ENCODE measurements at regions not wholly inside any gene's neighbourhood (a gene's known extent, or its start where the extent isn't known, plus 50 kb on each side); places are given as distances from the start of the nearest gene placed in this dataset.
"Not testable (repeated sequence)": the region's sequence is repeated elsewhere in the genome, so short reads cannot be mapped to it uniquely, and the experiment has no call there.

GRCh38 chr11:23391031-23391430, 530.8 kb upstream of the CCDC179 start:
- DNase-seq = no peak

DNA sequence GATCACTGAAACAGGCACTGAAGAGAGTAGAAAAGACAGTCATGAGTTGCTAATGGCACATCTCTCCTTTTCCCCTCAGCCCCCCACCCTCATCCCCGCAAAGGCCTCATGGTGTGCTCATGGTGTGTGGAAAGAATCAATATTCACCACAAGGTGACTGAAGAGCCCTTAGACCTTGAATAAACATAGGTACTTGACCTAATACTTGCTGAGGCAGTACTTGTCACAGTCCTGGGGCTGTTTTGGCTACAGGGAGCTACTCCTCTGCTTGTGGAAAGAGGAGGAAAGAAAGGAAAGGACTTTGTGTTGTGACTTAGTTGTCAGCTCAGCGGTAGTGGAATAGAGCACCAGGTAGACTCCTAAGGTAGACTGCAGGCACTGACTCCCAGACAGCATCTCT, 537.8 kb upstream of the CCDC179 start:
- no peak for DNase-seq

GRCh38 chr11:23399995-23400394, 539.7 kb upstream of the CCDC179 start:
- no peak for DNase-seq

DNA sequence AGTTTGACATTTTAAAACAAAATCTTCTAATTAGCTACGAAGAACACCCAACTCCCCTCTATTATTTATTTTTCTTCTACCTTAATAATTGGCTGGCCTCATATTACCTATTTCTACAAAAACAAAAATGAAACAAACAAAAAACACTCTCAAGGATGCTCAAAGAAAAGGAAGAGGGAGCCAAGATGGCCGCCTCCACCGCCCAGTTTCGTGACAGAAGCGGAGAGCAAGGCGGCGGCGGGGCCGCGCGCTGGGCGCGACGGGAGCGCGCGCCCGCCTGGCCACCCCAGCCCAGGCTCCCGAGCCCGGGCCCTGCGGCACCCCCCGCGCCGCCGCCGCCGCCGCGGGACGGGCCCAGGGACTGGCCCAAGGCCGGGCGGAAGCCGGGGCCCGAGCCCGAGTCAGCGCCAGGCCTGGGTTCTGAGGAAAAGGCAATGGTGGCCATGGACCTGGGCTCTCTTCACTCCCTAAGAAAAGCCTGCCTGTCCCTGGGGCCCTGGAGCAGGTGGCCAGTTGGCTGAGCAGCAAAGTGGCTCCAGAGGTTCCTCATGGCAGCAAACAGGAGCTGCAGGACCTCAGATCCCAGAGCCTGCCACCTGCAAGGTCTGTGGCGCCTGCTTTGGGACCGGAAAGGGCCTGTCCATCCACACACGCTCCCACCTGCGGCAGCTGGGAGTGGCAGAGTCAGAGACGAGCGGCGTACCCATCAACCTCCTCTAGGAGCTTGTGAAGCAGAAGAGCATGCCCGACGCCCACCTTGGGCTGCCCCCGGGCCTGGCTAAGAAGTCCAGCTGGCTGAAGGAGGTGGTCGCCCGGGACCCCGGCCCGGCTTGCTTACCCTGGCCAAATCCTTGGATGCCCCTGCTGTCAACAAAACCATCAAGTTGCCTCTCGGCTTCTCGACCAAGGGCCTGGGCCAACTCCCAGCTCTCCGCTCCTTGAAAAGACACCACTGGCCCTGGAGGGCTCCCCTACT, 543.2 kb upstream of the CCDC179 start:
- DNase-seq = no peak

GRCh38 chr11:23404225-23405160, 544.2 kb upstream of the CCDC179 start:
- no peak for DNase-seq

- no peak for DNase-seq
Measured at GRCh38 chr11:23405350-23405937, 545.2 kb upstream of the CCDC179 start.

- DNase-seq = no peak
Measured at GRCh38 chr11:23406131-23406819, 546.0 kb upstream of the CCDC179 start.

GRCh38 chr11:23413057-23413456, 552.8 kb upstream of the CCDC179 start:
- no peak for DNase-seq

GRCh38 chr11:23423104-23423503, 562.8 kb upstream of the CCDC179 start:
- DNase-seq = no peak

- no peak for DNase-seq
Measured at GRCh38 chr11:23423656-23424055, 563.4 kb upstream of the CCDC179 start.

DNA sequence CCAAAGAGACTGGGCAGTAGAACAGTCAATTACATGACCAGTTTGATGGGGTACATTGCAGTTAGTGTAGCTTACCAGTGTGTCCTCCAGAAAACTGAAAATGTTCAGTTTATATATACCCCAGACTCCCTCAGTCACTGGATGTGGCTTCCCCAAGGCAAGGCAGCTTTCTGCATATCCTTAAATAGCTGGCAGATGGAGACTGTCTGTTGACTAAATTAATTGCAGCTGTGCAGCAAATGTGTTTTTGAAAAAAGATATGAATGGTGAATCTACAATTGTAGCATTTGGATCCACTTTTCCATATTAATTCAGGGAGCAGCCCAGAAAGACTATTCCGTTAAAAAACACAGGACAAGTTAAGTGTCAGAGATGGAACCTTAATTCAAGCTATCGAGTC, 565.1 kb upstream of the CCDC179 start:
- DNase-seq = no peak

DNA sequence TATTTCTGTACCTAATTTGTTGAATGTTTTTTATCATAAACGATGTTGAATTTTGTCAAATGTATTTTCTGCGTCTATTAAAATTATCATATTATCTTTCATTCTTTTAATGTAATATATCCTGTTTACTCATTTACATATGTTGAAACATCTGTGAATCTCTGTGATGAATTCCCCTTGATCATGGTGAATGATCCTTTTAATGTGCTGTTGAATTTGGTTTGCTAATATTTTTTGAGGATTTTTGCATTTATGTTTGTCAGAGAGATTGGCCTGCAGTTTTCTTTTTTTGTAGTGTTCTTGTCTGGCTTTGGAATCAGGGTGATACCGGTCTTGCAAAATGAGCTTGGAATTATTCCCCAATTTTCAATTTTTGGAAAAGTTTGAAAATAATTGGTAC, 569.3 kb upstream of the CCDC179 start:
- DNase-seq = no peak

DNA sequence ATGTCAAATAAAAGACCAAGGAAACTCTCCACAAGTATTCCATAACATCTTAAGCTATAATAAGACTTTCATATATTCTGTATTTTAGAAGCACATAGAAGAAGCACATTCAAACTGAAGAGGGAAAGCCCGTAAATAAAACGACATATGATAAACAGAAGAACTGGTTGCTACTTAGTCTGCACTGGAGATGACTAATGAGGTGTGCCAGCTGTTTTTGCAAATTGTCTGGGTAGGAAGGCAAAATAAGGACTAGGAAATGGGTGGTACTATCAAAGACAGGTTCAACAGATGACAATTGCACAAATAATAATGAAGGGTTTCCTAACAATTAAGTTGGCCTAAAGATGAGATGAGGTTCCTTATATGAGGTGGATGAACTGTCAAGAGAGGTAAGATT, 593.2 kb upstream of the CCDC179 start:
- DNase-seq = no peak

GRCh38 chr11:23455321-23455891, 595.1 kb upstream of the CCDC179 start:
- no peak for DNase-seq

DNA sequence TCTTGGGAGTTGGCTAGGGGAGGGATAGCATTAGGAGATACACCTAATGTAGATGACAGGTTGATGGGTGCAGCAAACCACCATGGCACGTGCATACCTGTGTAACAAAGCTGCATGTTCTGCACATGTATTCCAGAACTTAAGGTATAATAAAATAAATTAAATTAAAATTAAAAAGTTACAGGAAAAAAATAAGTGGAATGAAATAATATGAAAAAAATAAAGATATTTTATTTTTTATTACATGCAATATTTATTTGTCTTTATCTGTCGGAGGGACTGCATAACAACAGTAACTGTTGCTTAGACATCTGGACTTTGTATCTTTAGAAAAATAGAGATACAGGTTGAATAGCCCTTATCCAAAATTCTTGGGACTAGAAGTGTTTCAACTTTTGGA, 597.4 kb upstream of the CCDC179 start:
- DNase-seq = no peak

DNA sequence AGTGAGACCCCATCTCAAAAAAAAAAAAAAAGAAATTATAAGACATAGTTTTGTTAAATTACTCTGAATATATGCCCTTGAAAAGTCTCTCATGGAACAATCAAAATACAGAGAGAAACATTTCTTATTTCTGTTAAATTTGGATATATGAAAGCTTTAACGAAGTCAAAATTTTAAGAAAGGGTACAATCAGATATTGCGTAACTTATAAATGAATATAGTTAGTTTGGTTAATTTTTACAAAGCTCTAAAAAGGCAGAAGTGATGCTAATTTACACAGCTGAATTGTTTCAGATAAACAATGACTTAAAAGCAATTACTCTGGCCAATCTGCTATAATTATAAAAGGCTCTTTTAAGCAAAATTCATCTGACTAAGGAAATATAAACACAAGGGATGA, 611.6 kb upstream of the CCDC179 start:
- DNase-seq = no peak

GRCh38 chr11:23473782-23474181, 613.5 kb upstream of the CCDC179 start:
- no peak for DNase-seq

DNA sequence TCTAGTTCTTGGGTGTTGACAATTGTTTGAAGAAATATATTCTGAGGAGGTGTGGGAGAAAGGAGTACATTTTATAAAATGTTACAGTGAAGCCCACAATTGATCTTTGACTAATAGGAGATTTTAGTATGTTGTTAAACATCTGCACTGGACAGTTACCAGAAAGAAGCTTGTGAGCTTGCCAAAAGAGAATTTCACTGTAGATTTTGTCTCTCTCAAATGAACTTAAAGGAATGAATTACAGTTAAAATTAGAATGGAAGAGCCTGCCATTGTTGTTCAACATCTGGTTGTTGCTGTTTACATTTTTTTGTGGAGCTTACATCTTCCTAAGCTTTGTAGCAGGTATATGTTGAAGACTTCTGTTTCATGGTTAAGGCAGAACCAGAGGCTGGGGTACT, 620.5 kb upstream of the CCDC179 start:
- no peak for DNase-seq

DNA sequence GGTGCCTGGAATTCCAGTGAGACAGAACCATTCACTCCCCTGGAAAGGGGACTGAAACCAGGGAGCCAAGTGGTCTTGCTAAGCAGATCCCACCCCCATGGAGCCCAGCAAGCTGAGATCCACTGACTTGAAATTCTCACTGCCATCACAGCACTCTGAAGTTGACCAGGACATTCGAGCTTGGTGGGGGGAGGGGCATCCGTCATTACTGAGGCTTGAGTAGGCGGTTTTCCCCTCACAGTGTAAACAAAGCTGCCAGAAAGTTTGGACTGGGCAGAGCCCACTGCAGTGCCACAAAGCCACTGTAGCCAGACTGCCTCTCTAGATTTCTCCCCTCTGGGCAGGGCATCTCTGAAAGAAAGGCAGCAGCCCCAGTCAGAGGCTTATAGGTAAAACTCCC, 623.9 kb upstream of the CCDC179 start:
- not testable (repeated sequence) for DNase-seq

DNA sequence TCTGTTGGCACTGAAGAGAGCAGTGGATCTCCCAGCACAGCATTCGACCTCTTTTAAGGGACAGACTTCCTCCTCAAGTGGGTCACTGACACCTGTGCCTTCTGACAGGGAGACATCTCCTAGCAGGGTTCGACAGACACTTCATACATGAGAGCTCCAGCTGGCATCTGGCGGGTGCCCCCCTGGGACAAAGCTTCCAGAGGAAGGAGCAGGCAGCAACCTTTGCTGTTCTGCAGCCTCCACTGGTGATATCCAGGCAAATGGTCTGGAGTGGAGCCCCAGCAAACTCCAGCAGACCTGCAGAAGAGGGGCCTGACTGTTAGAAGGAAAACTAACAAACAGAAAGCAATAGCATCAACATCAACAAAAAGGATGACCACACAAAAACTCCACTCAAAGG, 624.3 kb upstream of the CCDC179 start:
- not testable (repeated sequence) for DNase-seq

DNA sequence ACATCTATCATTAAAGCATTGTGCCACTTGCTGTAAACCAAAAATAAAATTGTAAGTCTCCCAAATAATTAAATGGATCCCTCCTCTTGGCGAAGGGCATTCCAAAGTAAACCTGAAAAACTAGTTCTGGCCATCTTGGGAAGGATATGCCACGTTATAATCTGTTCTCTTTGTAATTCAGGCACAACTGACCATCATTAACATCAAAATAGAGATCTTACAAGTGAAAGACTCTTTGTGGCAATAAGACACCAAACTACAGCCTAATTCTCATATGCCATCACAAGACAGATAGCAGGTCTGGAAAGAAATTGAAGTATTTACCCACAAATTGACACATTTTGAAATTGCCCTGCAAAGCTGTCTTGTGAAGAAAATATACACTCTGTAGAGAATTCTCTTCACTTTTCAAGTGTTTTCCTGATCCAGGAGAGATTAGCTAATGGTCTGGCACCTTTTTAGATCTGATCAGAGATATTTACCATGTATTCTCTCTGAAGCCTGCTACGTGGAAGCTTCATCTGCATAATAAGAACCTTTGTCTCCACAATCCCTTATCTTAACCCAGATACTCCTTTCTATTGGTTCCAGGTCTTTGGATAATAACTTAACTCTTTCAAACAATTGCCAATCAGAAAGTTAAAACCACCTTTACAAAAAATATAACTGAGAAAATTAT, 630.4 kb upstream of the CCDC179 start:
- DNase-seq = no peak

DNA sequence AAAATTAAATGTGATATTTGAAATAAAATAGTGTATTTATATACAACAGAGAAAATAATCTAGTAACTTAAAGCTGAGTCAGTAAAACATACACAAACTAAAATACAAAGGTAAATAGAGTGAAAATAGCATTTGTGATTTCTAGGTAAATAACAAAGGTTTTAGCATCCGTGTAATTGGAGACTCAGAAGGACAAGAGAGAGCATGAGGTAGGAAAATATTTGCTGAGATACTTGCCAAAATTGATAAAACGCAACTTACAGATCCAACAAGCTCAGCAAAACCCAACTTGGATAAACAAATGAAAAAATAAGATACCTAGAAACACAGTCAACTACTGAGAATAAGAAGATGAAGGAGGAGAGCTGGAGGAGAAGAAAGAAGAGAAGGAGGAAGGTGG, 634.7 kb upstream of the CCDC179 start:
- DNase-seq = no peak

All from activated CD4-positive, alpha-beta T cell treated with anti-CD3 and anti-CD28 coated beads, Interleukin-2, amount 50 U/mL, for 48 hours (primary cell).